Thoracic aorta (tissue), 2 donors: ENCODE measurements at regions not wholly inside any gene's neighbourhood (a gene's known extent, or its start where the extent isn't known, plus 50 kb on each side); places are given as distances from the start of the nearest gene placed in this dataset.

Experiments used
- ATAC-seq: fragments of 150-250 bp; one replicate; pipeline ENCODE4 v1.8.0; 2017; ENCODE audit warnings: low read depth; ENCODE audit not compliant: insufficient number of reproducible peaks, low FRiP score
- DNase-seq: peaks from one replicate; pipeline ENCODE4 v3.0.0-alpha.2; 2020; ENCODE audit warnings: low spot score
- H3K27ac ChIP-seq, 2 donors: fragments of 200-600 bp; sonication (generic); 1 replicate in 1 of 2; 2 replicates in 1 of 2; pipeline ENCODE4 v1.5.1; 2016; ENCODE audit warnings: mild to moderate bottlenecking in 2 of 2, moderate library complexity in 2 of 2
- H3K27me3 ChIP-seq: fragments of 200-600 bp; sonication (generic); replicated peaks from 2 replicates; pipeline ENCODE4 v1.6.0; 2016; ENCODE audit warnings: mild to moderate bottlenecking; ENCODE audit not compliant: insufficient read depth
- H3K36me3 ChIP-seq: fragments of 200-600 bp; sonication (generic); one replicate; pipeline ENCODE4 v1.5.1; 2016
- H3K4me1 ChIP-seq, 2 donors: fragments of 200-600 bp; sonication (generic); 1 replicate in 1 of 2; 2 replicates in 1 of 2; pipeline versions ENCODE4 v1.5.1 to v1.6.0; 2016; ENCODE audit warnings: low read depth in 2 of 2, mild to moderate bottlenecking in 1 of 2; ENCODE audit not compliant: control insufficient read depth in 1 of 2
- H3K4me3 ChIP-seq: fragments of 200-600 bp; sonication (generic); 2 replicates; pipeline ENCODE4 v1.5.1; 2016; ENCODE audit warnings: mild to moderate bottlenecking
- H3K9me3 ChIP-seq: fragments of 200-600 bp; sonication (generic); 2 replicates; pipeline ENCODE4 v1.5.1; 2016
- TF ChIP-seq, protein P1 (sequence below): fragments of 200-600 bp; sonication (generic); IDR thresholded peaks from one replicate; pipeline ENCODE4 v1.5.1; 2019; ENCODE audit warnings: antibody characterized with exemption

- H3K36me3 ChIP-seq = no peaks in the 10 kb centered on the region
- ATAC-seq (no peak), DNase-seq (no peak)
- H3K27ac ChIP-seq = no peak overlapping the region
- H3K27me3 ChIP-seq = no peaks in the 10 kb centered on the region
- TF ChIP-seq, protein P1, sequence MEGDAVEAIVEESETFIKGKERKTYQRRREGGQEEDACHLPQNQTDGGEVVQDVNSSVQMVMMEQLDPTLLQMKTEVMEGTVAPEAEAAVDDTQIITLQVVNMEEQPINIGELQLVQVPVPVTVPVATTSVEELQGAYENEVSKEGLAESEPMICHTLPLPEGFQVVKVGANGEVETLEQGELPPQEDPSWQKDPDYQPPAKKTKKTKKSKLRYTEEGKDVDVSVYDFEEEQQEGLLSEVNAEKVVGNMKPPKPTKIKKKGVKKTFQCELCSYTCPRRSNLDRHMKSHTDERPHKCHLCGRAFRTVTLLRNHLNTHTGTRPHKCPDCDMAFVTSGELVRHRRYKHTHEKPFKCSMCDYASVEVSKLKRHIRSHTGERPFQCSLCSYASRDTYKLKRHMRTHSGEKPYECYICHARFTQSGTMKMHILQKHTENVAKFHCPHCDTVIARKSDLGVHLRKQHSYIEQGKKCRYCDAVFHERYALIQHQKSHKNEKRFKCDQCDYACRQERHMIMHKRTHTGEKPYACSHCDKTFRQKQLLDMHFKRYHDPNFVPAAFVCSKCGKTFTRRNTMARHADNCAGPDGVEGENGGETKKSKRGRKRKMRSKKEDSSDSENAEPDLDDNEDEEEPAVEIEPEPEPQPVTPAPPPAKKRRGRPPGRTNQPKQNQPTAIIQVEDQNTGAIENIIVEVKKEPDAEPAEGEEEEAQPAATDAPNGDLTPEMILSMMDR = no peak
- no peak overlapping the region for H3K4me3 ChIP-seq
- no peaks in the 10 kb centered on the region for H3K4me1 ChIP-seq
- H3K9me3 ChIP-seq = no peaks in the 10 kb centered on the region
Measured at GRCh38 chr2:19070886-19071285, 287.5 kb downstream of the OSR1 start.

GRCh38 chr2:19068206-19068605 lies 290.2 kb downstream of the OSR1 start:
- no peak for ATAC-seq
- H3K9me3 ChIP-seq = no peaks in the 10 kb centered on the region
- no peaks in the 10 kb centered on the region for H3K36me3 ChIP-seq
- H3K4me1 ChIP-seq = no peaks in the 10 kb centered on the region
- TF ChIP-seq, protein P1 = no peak
- H3K4me3 ChIP-seq = no peak overlapping the region
- DNase-seq = no peak
- no peaks in the 10 kb centered on the region for H3K27me3 ChIP-seq
- H3K27ac ChIP-seq = no peak overlapping the region

DNA sequence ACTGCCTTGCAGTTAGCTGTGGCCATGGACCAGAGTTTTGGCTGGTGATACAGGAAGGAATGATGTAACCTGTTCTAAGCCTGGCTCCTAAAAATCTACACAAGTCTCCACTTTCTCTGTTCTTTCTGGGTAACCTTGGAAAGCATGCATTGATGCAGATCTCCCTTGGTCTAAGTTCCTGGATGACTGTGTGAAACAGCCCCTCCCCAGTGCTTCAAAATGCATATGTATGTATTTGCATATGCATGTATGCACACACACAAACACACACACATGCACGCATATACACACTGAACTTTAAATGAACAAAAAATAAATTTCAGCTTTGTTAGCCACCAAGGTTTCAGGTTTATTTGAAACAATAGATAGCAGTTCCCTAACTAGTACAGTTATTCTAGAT lies 296.1 kb downstream of the OSR1 start:
- Histone ChIP-seq H3K9me3 (no peaks in the 10 kb centered on the region), H3K36me3 (no peaks in the 10 kb centered on the region), H3K27me3 (no peaks in the 10 kb centered on the region), H3K4me1 (no peaks in the 10 kb centered on the region), H3K27ac (no peak overlapping the region), H3K4me3 (no peak overlapping the region)
- DNase-seq (no peak), ATAC-seq (no peak)
- TF ChIP-seq, protein P1 = no peak

- Histone ChIP-seq H3K9me3 (no peaks in the 10 kb centered on the region), H3K4me3 (no peak overlapping the region), H3K36me3 (no peaks in the 10 kb centered on the region), H3K27me3 (no peaks in the 10 kb centered on the region), H3K27ac (no peak overlapping the region), H3K4me1 (no peaks in the 10 kb centered on the region)
- DNase-seq (no peak), ATAC-seq (no peak)
- TF ChIP-seq, protein P1 = no peak
Measured at GRCh38 chr2:19059076-19059475, 299.3 kb downstream of the OSR1 start.

DNA sequence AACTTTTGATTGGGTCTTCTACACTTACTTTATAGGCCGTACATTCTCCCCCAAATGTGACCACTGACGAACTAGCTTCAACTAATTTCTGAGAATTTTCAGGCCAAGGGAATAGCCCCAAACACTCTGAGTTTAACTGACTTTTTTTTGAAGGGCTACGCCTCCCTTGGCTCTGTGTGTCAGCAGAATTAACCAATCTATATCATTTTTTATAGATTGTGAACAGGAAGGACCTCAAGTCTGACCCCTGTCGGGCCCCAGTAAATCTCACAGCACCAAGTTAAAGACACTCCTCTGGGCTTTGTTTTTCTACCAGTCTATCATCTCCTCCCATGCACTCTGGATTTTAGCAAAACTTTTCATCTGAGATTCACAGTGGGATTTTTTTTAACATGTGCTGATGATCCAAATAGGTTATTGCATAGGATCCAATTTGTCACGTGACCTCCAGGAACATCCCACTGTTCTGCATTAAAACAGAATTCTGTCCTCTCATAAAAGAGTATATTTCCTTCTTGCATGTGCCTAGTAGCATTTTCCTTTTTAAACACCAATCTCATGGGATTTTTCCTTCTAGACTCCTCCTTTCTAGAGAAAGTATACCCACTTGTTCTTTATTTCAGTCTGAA lies 307.1 kb downstream of the OSR1 start:
- Histone ChIP-seq H3K27me3 (no peaks in the 10 kb centered on the region), H3K36me3 (no peaks in the 10 kb centered on the region), H3K9me3 (no peaks in the 10 kb centered on the region), H3K27ac (no peak overlapping the region), H3K4me3 (no peak overlapping the region), H3K4me1 (peaks cover 11 to 32% of the 10 kb centered on the region in 2 donors)
- DNase-seq = no peak
- TF ChIP-seq, protein P1 = no peak
- no peak for ATAC-seq
